ENCODE measurements at regions not wholly inside any gene's neighbourhood (a gene's known extent, or its start where the extent isn't known, plus 50 kb on each side); places are given as distances from the start of the nearest gene placed in this dataset.

- DNase-seq, result no peak
Measured at GRCh38 chr3:118550556-118550955, 484.1 kb downstream of the IGSF11 start.

- no peak for DNase-seq
Measured at GRCh38 chr3:118554148-118554838, 480.4 kb downstream of the IGSF11 start.

GRCh38 chr3:118556983-118557382 lies 477.7 kb downstream of the IGSF11 start:
- DNase-seq, result no peak

- no peak for DNase-seq
Measured at GRCh38 chr3:118557513-118557912, 477.1 kb downstream of the IGSF11 start.

GRCh38 chr3:118559286-118559685 lies 475.4 kb downstream of the IGSF11 start:
- no peak for DNase-seq

- no peak for DNase-seq
Measured at GRCh38 chr3:118564800-118565199, 469.8 kb downstream of the IGSF11 start.

GRCh38 chr3:118573912-118574311 lies 460.7 kb downstream of the IGSF11 start:
- no peak for DNase-seq

GRCh38 chr3:118577055-118577777 lies 457.4 kb downstream of the IGSF11 start:
- no peak for DNase-seq

- no peak for DNase-seq
Measured at GRCh38 chr3:118578559-118578958, 456.1 kb downstream of the IGSF11 start.

- DNase-seq, result no peak
Measured at GRCh38 chr3:118587037-118587741, 447.5 kb downstream of the IGSF11 start.

- no peak for DNase-seq
Measured at GRCh38 chr3:118587847-118588246, 446.8 kb downstream of the IGSF11 start.

GRCh38 chr3:118593277-118593670 lies 441.4 kb downstream of the IGSF11 start:
- DNase-seq, result no peak

- DNase-seq, result no peak
Measured at GRCh38 chr3:118597184-118597583, 437.5 kb downstream of the IGSF11 start.

GRCh38 chr3:118607915-118608820 lies 426.5 kb downstream of the IGSF11 start:
- DNase-seq, result no peak

- DNase-seq, result no peak
Measured at GRCh38 chr3:118618247-118619040, 416.2 kb downstream of the IGSF11 start.

GRCh38 chr3:118626453-118626852 lies 408.2 kb downstream of the IGSF11 start:
- no peak for DNase-seq

- DNase-seq, result peak in 1 of 2 experiments; percentile 43
Measured at GRCh38 chr3:118628704-118629341, 405.8 kb downstream of the IGSF11 start.

- DNase-seq, result no peak
Measured at GRCh38 chr3:118629821-118630220, 404.8 kb downstream of the IGSF11 start.

GRCh38 chr3:118635711-118636110 lies 398.9 kb downstream of the IGSF11 start:
- no peak for DNase-seq

GRCh38 chr3:118636841-118637240 lies 397.8 kb downstream of the IGSF11 start:
- DNase-seq, result peak in 1 of 2 experiments; percentile 4

- DNase-seq, result no peak
Measured at GRCh38 chr3:118637846-118638245, 396.8 kb downstream of the IGSF11 start.

Measured in SW 1271 (cell line).